K562 (cell line): ENCODE measurements at regions not wholly inside any gene's neighbourhood (a gene's known extent, or its start where the extent isn't known, plus 50 kb on each side); places are given as distances from the start of the nearest gene placed in this dataset.

Experiments used
- ATAC-seq: fragments of 200-7000 bp; cut with Tn5 transposase; 3 replicates; pipeline ENCODE4 v1.9.1; 2020; ENCODE audit warnings: moderate library complexity
- BruUV-seq: library from RNA; stranded (reverse); fragments of 400-500 nt; replicated peaks from 2 replicates; lab custom pipeline; 2021; lab: Mats Ljungman, UMichigan
- CTCF ChIA-PET: fragments of 300-600 bp; formaldehyde crosslinking; extraction: SDS; loops from one replicate; lab custom pipeline; 2021; ENCODE audit warnings: low intra/inter-chr PET ratio; lab: Yijun Ruan, JAX
- POLR2A ChIA-PET: fragments of 300-600, 350-650 bp; sonication (Branson Sonifier 250); formaldehyde crosslinking; extraction: SDS; loops from one replicate; lab custom pipeline; 2021; ENCODE audit warnings: antibody characterized with exemption, inconsistent platforms; lab: Yijun Ruan, JAX
- DNase-seq, 4 experiments: peaks; one replicate each; pipeline versions ENCODE4 v3.0.0 to v3.0.0-alpha.2; 2011 to 2018; ENCODE audit warnings: low spot score in 3 of 4, mixed read lengths in 3 of 4; ENCODE audit errors: extremely low read depth in 1 of 4
- FAIRE-seq: peaks from 2 replicates; lab custom pipeline; 2011; peaks lifted over from hg19 to GRCh38; lab: Jason Lieb, UNC
- H2AFZ ChIP-seq: 2 replicates; pipeline ENCODE4 v1.6.0; 2011; ENCODE audit warnings: low read depth, low read length, control low read depth, inconsistent platforms
- H3K27ac ChIP-seq: fragments of 200-600 bp; 3 replicates; pipeline ENCODE4 v1.8.0; 2011; ENCODE audit warnings: low read depth, mild to moderate bottlenecking, control low read depth, inconsistent platforms, low read length, moderate library complexity, mixed read lengths; ENCODE audit errors: extremely low read depth
- H3K27me3 ChIP-seq, 2 experiments: fragments of 300-600 bp in 1 of 2; 2 replicates in 1 of 2; 3 replicates in 1 of 2; pipeline versions ENCODE4 v1.6.0 to v1.8.0; 2011; ENCODE audit warnings: inconsistent platforms in 2 of 2, low read length in 2 of 2, mild to moderate bottlenecking in 1 of 2, mixed read lengths in 1 of 2, moderate library complexity in 1 of 2; ENCODE audit not compliant: control insufficient read depth in 2 of 2, insufficient read depth in 2 of 2
- H3K36me3 ChIP-seq: fragments of 300-600 bp; 3 replicates; pipeline ENCODE4 v1.8.0; 2011; ENCODE audit warnings: mild to moderate bottlenecking, low read length, inconsistent platforms; ENCODE audit not compliant: control insufficient read depth, insufficient read depth
- H3K4me1 ChIP-seq, 2 experiments: fragments of 200-600 bp in 1 of 2; replicated peaks in 1 of 2; 2 replicates in 1 of 2; 3 replicates in 1 of 2; pipeline versions ENCODE4 v1.5.1 to v1.8.0; 2011; ENCODE audit warnings: inconsistent platforms in 2 of 2, low read length in 2 of 2, mild to moderate bottlenecking in 1 of 2, mixed read lengths in 1 of 2, moderate library complexity in 1 of 2; ENCODE audit not compliant: control insufficient read depth in 2 of 2, insufficient read depth in 2 of 2
- H3K4me2 ChIP-seq: 2 replicates; pipeline ENCODE4 v1.6.1; 2011; ENCODE audit warnings: low read length, control low read depth, inconsistent platforms, mixed read lengths; ENCODE audit not compliant: insufficient read depth
- H3K4me3 ChIP-seq: fragments of 200-600 bp; sonication (generic), shearing (Covaris generic); 2 replicates; pipeline ENCODE4 v1.5.1; 2016; ENCODE audit warnings: control low read depth, inconsistent platforms
- H3K79me2 ChIP-seq: fragments of 200-600 bp; 3 replicates; pipeline ENCODE4 v1.8.0; 2011; ENCODE audit warnings: low read length, inconsistent platforms; ENCODE audit not compliant: control insufficient read depth, insufficient read depth
- H3K9ac ChIP-seq, 2 experiments: 2 replicates each; pipeline versions ENCODE4 v1.6.0 to v1.6.1; 2011; ENCODE audit warnings: low read depth in 2 of 2, low read length in 2 of 2, control low read depth in 1 of 2, inconsistent platforms in 1 of 2, mild to moderate bottlenecking in 1 of 2, mixed read lengths in 1 of 2; ENCODE audit not compliant: insufficient read depth in 1 of 2
- H3K9me1 ChIP-seq: one replicate; pipeline ENCODE4 v1.6.0; 2011; ENCODE audit warnings: inconsistent platforms, mild to moderate bottlenecking, low read length, moderate library complexity; ENCODE audit not compliant: control insufficient read depth, insufficient read depth
- H3K9me3 ChIP-seq: replicated peaks from 2 replicates; pipeline ENCODE4 v1.5.1; 2011; ENCODE audit warnings: low read depth, low read length, inconsistent platforms; ENCODE audit not compliant: control insufficient read depth, insufficient read depth
- H4K20me1 ChIP-seq: replicated peaks from 2 replicates; pipeline ENCODE4 v1.6.1; 2011; ENCODE audit warnings: low read length, inconsistent platforms, mixed read lengths; ENCODE audit not compliant: control insufficient read depth, insufficient read depth
- CCAR2 ChIP-seq: fragments of 200-400 bp; formaldehyde crosslinking; IDR thresholded peaks from 2 replicates; pipeline ENCODE4 v1.6.1; 2017; ENCODE audit warnings: mild to moderate bottlenecking, low read depth, low read length
- CEBPB ChIP-seq: fragments of 450-650 bp; IDR thresholded peaks from 2 replicates; pipeline ENCODE4 v1.6.1; 2016; ENCODE audit warnings: missing genetic modification characterization, missing compliant biosample characterization
- CEBPZ ChIP-seq: fragments of 150-350 bp; IDR thresholded peaks from 2 replicates; pipeline ENCODE4 v1.6.1; 2014; ENCODE audit warnings: low read depth, mild to moderate bottlenecking, low read length, borderline replicate concordance
- GABPA ChIP-seq: fragments of 200-800 bp; sonication (Bioruptor generic); conservative IDR thresholded peaks from 2 replicates; pipeline ENCODE4 v1.6.1; 2016; ENCODE audit warnings: low read depth, missing genetic modification characterization, missing compliant biosample characterization
- KLF6 ChIP-seq: fragments of 250-450 bp; sonication (Bioruptor Pico); IDR thresholded peaks from 2 replicates; pipeline ENCODE4 v1.4.0; 2020; ENCODE audit warnings: mild to moderate bottlenecking, moderate library complexity, borderline replicate concordance
- NCOA2 ChIP-seq, 2 experiments: fragments of 450-650 bp; IDR thresholded peaks; 2 replicates each; pipeline ENCODE4 v1.6.1; 2018; ENCODE audit warnings: mild to moderate bottlenecking in 2 of 2, moderate library complexity in 1 of 2; ENCODE audit not compliant: partially characterized antibody in 2 of 2
- PCBP1 ChIP-seq: fragments of 200-400 bp; formaldehyde crosslinking; IDR thresholded peaks from 2 replicates; pipeline ENCODE4 v1.6.1; 2018; ENCODE audit warnings: mild to moderate bottlenecking, low read depth, low read length; ENCODE audit not compliant: poor library complexity, severe bottlenecking
- POLR3G ChIP-seq: IDR thresholded peaks from 2 replicates; pipeline ENCODE4 v1.6.1; 2011; ENCODE audit not compliant: insufficient read length, insufficient replicate concordance; ENCODE audit errors: extremely low read depth
- RFX5 ChIP-seq: IDR thresholded peaks from 2 replicates; pipeline ENCODE4 v1.6.1; 2011; ENCODE audit warnings: low read depth, mild to moderate bottlenecking, improper control_type of control experiment, low read length
- SMARCE1 ChIP-seq: fragments of 450-650 bp; IDR thresholded peaks from 2 replicates; pipeline ENCODE4 v1.7.1; 2016; ENCODE audit warnings: mild to moderate bottlenecking
- SUPT5H ChIP-seq: fragments of 450-650 bp; IDR thresholded peaks from 2 replicates; pipeline ENCODE4 v1.6.1; 2016
- ZNF165 ChIP-seq: fragments of 250-450 bp; sonication (Bioruptor Pico); IDR thresholded peaks from 2 replicates; pipeline ENCODE4 v1.4.0; 2020; ENCODE audit warnings: borderline replicate concordance
- ZNF23 ChIP-seq: fragments of 250-450 bp; sonication (Bioruptor Pico); IDR thresholded peaks from 2 replicates; pipeline ENCODE4 v1.4.0; 2020; ENCODE audit warnings: mild to moderate bottlenecking
- ZNF324 ChIP-seq: fragments of 250-450 bp; sonication (Bioruptor Pico); IDR thresholded peaks from 2 replicates; pipeline ENCODE4 v1.4.0; 2020; ENCODE audit warnings: mild to moderate bottlenecking
- WGBS: fragments of 100-300 bp; shearing (Covaris generic); methylation state at CpG from one replicate; pipeline ENCODE4 v1.1.6; 2016; ENCODE audit warnings: low coverage, mixed read lengths; ENCODE audit not compliant: insufficient coverage; ENCODE audit errors: missing lambda C conversion rate; 5-methylcytosine and 5-hydroxymethylcytosine counted together
- in situ Hi-C: fragments of 300-500 bp; cut with MboI; formaldehyde crosslinking; loops from 4 replicates; pipeline ENCODE4 v1.15.0; 2018; ENCODE audit warnings: inconsistent platforms, mixed read lengths
- intact Hi-C: fragments of 100-400 bp; cut with micrococcal nuclease; formaldehyde crosslinking; loops from 2 replicates; pipeline ENCODE4 v1.14.2; 2022
- TF ChIP-seq, protein P1 (sequence below): IDR thresholded peaks from 2 replicates; pipeline ENCODE4 v1.6.1; 2016; ENCODE audit warnings: missing genetic modification characterization, missing compliant biosample characterization

DNA sequence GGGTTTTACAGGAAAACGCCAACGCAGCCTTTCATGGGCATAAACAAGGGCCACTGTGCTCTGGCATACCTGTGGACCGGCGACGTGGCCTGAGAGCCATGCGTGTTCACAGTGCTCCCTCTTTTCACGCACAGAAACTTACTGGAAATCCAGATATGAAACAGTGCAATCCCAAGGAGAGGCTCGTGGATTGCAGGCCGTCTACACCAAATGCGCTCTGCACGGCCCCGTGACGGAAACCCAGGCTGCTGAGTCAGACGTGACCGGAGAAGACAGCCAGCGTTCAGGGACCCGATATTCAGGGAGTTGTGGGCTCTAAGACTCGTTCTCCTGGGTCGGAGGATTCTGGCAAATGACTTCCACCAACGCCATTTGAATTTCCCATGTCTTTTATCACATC lies 129.2 kb downstream of the FOXL1 start:
- ATAC-seq (no peak), DNase-seq (no peak)
- in situ Hi-C loops = no loop called here

More for the DNA sequence above, 129.2 kb downstream of the FOXL1 start:
- Histone ChIP-seq H3K4me3 (no peak overlapping the region), H3K9ac (no peak overlapping the region), H3K27ac (no peak overlapping the region), H4K20me1 (no peaks in the 10 kb centered on the region; the same call in 1 of the 2 replicates), H3K9me1 (no peaks in the 10 kb centered on the region), H2AFZ (no peak overlapping the region), H3K4me2 (no peak overlapping the region), H3K9me3 (no peaks in the 10 kb centered on the region), H3K4me1 (peaks cover 0 to 5% of the 10 kb centered on the region in 2 experiments; a peak in 2 of 5 replicates), H3K79me2 (no peaks in the 10 kb centered on the region), H3K36me3 (no peaks in the 10 kb centered on the region), H3K27me3 (peaks cover 19 to 75% of the 10 kb centered on the region in 2 experiments; a peak in 4 of 5 replicates)
- ChIA-PET POLR2A (interaction anchor here (1.1 kb wide), 1 partner anchor 15 kb away, joined by 4 read pairs; no protein-coding TSS in a partner anchor), CTCF (interaction anchor here (0.7 kb wide), 1 partner anchor 132 kb away, joined by 3 read pairs; no protein-coding TSS in a partner anchor)
- BruUV-seq = no TSS peak
- intact Hi-C loops = no loop called here
- TF ChIP-seq ZNF165 (no peak), ZNF23 (CRISPR knock-in tag) (no peak), ZNF324 (no peak), SUPT5H (no peak), POLR3G (no peak), GABPA (no peak), NCOA2 (IDR thresholded peaks at IDR 0.05; ENCODE audit: partially characterized antibody in 2 of 2) (no peak), PCBP1 (no peak), RFX5 (no peak), CEBPB (tag) (no peak), SMARCE1 (no peak), CEBPZ (no peak), CCAR2 (no peak), KLF6 (CRISPR knock-in tag) (no peak)
- TF ChIP-seq, protein P1, sequence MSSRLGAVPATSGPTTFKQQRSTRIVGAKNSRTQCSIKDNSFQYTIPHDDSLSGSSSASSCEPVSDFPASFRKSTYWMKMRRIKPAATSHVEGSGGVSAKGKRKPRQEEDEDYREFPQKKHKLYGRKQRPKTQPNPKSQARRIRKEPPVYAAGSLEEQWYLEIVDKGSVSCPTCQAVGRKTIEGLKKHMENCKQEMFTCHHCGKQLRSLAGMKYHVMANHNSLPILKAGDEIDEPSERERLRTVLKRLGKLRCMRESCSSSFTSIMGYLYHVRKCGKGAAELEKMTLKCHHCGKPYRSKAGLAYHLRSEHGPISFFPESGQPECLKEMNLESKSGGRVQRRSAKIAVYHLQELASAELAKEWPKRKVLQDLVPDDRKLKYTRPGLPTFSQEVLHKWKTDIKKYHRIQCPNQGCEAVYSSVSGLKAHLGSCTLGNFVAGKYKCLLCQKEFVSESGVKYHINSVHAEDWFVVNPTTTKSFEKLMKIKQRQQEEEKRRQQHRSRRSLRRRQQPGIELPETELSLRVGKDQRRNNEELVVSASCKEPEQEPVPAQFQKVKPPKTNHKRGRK (tag) = no peak
- under 1% methylated on average over 20 of the region's 20 CpGs for WGBS
- no peak for FAIRE-seq
